ENCODE measurements at regions not wholly inside any gene's neighbourhood (a gene's known extent, or its start where the extent isn't known, plus 50 kb on each side); places are given as distances from the start of the nearest gene placed in this dataset.

- H3K9me3 ChIP-seq (ENCODE audit: control insufficient read depth in 5 of 5, low read length in 5 of 5): peaks cover 0 to 2% (median 0%) of the 10 kb centered on the region in 5 donors
- H3K27ac ChIP-seq (ENCODE audit: low read depth, low read length): no peak overlapping the region
- H3K27me3 ChIP-seq (ENCODE audit: control insufficient read depth in 5 of 5, insufficient read depth in 4 of 5, low read length in 5 of 5): peaks cover 0 to 4% (median 0%) of the 10 kb centered on the region in 5 donors
- H3K36me3 ChIP-seq (ENCODE audit: control insufficient read depth in 5 of 5, insufficient read depth in 5 of 5, low read length in 5 of 5): no peaks in the 10 kb centered on the region
- no peak overlapping the region for H3K9ac ChIP-seq (ENCODE audit: low read length in 5 of 5)
- no peak overlapping the region for H3K4me3 ChIP-seq (ENCODE audit: low read depth in 1 of 5, low read length in 5 of 5)
- no peaks in the 10 kb centered on the region for H3K4me1 ChIP-seq (ENCODE audit: control insufficient read depth in 5 of 5, insufficient read depth in 5 of 5, low read length in 5 of 5)
Measured at GRCh38 chr14:105850853-105851581, 324.6 kb downstream of the TMEM121 start.

GRCh38 chr14:105851716-105852377, 325.5 kb downstream of the TMEM121 start:
- Histone ChIP-seq H3K27me3 (ENCODE audit: control insufficient read depth in 5 of 5, insufficient read depth in 4 of 5, low read length in 5 of 5) (peaks cover 0 to 4% (median 0%) of the 10 kb centered on the region in 5 donors), H3K9me3 (ENCODE audit: control insufficient read depth in 5 of 5, low read length in 5 of 5) (peaks cover 0 to 2% (median 0%) of the 10 kb centered on the region in 5 donors), H3K4me3 (ENCODE audit: low read depth in 1 of 5, low read length in 5 of 5) (no peak overlapping the region), H3K27ac (ENCODE audit: low read depth, low read length) (no peak overlapping the region), H3K4me1 (ENCODE audit: control insufficient read depth in 5 of 5, insufficient read depth in 5 of 5, low read length in 5 of 5) (no peaks in the 10 kb centered on the region), H3K9ac (ENCODE audit: low read length in 5 of 5) (no peak overlapping the region), H3K36me3 (ENCODE audit: control insufficient read depth in 5 of 5, insufficient read depth in 5 of 5, low read length in 5 of 5) (no peaks in the 10 kb centered on the region)

DNA sequence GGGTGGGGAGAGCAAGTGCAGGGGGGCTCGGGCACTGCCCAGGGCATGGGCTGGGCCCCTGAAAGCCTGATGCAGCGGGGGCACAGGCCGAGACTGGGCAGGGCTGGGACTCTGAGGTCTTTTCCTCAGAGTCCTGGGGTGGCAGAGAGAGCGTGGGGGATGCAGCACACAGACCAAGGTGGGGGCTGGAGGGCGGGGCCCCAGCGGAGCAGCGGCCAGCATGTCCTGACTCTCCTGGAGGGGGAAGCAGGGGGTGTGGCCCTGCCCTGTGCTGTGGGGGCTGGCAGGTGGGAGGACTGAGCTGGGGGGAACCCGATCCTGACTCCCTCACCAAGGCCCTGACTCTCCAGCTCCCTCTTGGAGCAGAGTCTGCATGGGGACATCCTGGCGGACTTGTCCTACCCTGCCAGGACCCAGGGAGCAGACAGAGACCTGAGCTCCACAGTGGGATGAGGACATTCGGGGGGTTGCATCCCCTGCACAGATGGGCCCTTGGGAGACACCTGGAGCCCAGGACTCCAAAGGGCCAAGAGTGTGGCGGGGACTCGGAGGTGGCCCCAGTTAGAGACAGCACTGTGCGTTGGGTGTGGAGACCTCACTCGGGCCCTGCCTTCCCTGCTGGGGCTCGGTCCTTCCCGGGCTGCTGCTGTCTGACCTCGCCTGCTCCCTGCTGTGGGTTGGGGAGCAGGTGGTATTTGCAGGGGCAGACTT, 326.1 kb downstream of the TMEM121 start:
- H3K4me3 ChIP-seq (ENCODE audit: low read depth in 1 of 5, low read length in 5 of 5): no peak overlapping the region
- no peak overlapping the region for H3K9ac ChIP-seq (ENCODE audit: low read length in 5 of 5)
- H3K27ac ChIP-seq (ENCODE audit: low read depth, low read length): no peak overlapping the region
- no peaks in the 10 kb centered on the region for H3K36me3 ChIP-seq (ENCODE audit: control insufficient read depth in 5 of 5, insufficient read depth in 5 of 5, low read length in 5 of 5)
- peaks cover 0 to 2% (median 0%) of the 10 kb centered on the region in 5 donors for H3K9me3 ChIP-seq (ENCODE audit: control insufficient read depth in 5 of 5, low read length in 5 of 5)
- no peaks in the 10 kb centered on the region for H3K4me1 ChIP-seq (ENCODE audit: control insufficient read depth in 5 of 5, insufficient read depth in 5 of 5, low read length in 5 of 5)
- H3K27me3 ChIP-seq (ENCODE audit: control insufficient read depth in 5 of 5, insufficient read depth in 4 of 5, low read length in 5 of 5): peaks cover 0 to 4% (median 0%) of the 10 kb centered on the region in 5 donors

DNA sequence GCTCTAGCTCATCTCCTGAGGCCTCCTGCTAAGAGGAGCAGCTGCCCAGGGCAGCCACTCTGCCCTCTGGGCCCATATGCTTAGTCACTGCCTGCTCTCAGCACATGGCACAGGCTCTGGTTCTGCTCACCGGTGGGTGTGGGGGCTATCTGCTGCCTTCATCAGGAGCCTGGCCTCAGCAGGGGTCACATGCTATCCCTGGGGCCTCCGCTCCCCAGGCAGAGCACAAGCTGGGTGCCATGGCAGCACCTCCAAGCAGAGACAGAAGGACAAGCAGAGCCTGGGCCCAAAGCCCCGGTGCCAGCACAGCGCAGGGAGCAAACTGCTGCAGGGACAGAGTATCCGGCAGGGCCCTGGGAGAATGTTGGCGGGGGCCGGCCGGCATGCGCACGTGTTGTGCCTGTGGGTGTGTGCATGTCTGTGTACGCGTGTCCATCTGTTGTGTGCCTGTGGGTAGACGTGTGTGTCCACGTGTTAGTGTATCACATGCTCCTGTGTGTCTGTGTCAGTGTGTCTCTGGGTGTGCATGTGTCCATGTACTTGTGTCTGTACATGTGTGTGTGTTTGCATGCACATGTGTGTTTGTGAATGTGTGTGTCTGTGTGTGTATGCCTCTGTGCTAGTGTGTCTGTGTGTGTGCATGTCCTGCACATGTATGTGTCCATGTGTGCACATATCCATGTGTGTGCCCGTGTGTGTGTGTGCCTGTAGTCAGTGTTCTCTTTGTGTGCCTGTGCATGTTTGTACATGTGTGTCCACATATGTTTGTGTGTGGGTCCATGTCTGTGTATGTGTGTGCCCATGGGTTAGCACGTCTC, 326.9 kb downstream of the TMEM121 start:
- no peaks in the 10 kb centered on the region for H3K36me3 ChIP-seq (ENCODE audit: control insufficient read depth in 5 of 5, insufficient read depth in 5 of 5, low read length in 5 of 5)
- H3K4me3 ChIP-seq (ENCODE audit: low read depth in 1 of 5, low read length in 5 of 5): no peak overlapping the region
- peaks cover 0 to 2% (median 0%) of the 10 kb centered on the region in 5 donors for H3K9me3 ChIP-seq (ENCODE audit: control insufficient read depth in 5 of 5, low read length in 5 of 5)
- no peak overlapping the region for H3K27ac ChIP-seq (ENCODE audit: low read depth, low read length)
- H3K9ac ChIP-seq (ENCODE audit: low read length in 5 of 5): no peak overlapping the region
- no peaks in the 10 kb centered on the region for H3K4me1 ChIP-seq (ENCODE audit: control insufficient read depth in 5 of 5, insufficient read depth in 5 of 5, low read length in 5 of 5)
- H3K27me3 ChIP-seq (ENCODE audit: control insufficient read depth in 5 of 5, insufficient read depth in 4 of 5, low read length in 5 of 5): peaks cover 0 to 4% (median 0%) of the 10 kb centered on the region in 5 donors

DNA sequence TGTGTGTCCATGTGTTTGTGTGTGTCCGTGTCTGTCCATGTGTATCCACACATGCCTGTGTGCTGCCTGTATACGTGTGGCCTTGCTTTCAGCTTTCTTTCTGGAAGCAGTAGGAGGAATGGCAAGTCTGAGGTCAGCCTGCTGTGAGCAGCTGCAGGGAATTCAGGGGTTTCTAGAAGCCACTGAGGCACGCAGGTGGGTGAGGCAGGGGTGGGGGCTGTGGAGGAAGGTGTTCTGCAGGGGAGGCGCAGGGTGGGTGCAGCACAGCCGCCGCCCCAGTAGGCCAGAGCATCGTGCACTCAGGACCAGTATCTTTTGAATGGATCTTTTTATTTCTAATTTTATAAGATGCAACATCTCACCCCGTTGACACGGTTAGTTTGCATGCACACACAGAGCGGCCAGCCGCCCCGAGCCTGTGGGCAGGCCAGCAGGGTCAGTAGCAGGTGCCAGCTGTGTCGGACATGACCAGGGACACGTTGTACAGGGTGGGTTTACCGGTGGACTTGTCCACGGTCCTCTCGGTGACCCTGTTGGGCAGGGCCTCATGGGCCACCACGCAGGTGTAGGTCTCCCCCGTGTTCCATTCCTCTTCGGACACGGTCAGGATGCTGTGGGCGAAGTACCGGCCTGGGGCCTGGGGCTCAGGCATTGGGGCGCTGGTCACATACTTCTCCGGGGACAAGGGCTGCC, 327.7 kb downstream of the TMEM121 start:
- H3K27me3 ChIP-seq (ENCODE audit: control insufficient read depth in 5 of 5, insufficient read depth in 4 of 5, low read length in 5 of 5): peaks cover 0 to 4% (median 0%) of the 10 kb centered on the region in 5 donors
- H3K9me3 ChIP-seq (ENCODE audit: control insufficient read depth in 5 of 5, low read length in 5 of 5): no peaks in the 10 kb centered on the region
- H3K36me3 ChIP-seq (ENCODE audit: control insufficient read depth in 5 of 5, insufficient read depth in 5 of 5, low read length in 5 of 5): no peaks in the 10 kb centered on the region
- no peaks in the 10 kb centered on the region for H3K4me1 ChIP-seq (ENCODE audit: control insufficient read depth in 5 of 5, insufficient read depth in 5 of 5, low read length in 5 of 5)
- H3K9ac ChIP-seq (ENCODE audit: low read length in 5 of 5): no peak overlapping the region
- no peak overlapping the region for H3K27ac ChIP-seq (ENCODE audit: low read depth, low read length)
- H3K4me3 ChIP-seq (ENCODE audit: low read depth in 1 of 5, low read length in 5 of 5): no peak overlapping the region

- peaks cover 0 to 4% (median 0%) of the 10 kb centered on the region in 5 donors for H3K27me3 ChIP-seq (ENCODE audit: control insufficient read depth in 5 of 5, insufficient read depth in 4 of 5, low read length in 5 of 5)
- H3K27ac ChIP-seq (ENCODE audit: low read depth, low read length): no peak overlapping the region
- H3K36me3 ChIP-seq (ENCODE audit: control insufficient read depth in 5 of 5, insufficient read depth in 5 of 5, low read length in 5 of 5): no peaks in the 10 kb centered on the region
- H3K9me3 ChIP-seq (ENCODE audit: control insufficient read depth in 5 of 5, low read length in 5 of 5): no peaks in the 10 kb centered on the region
- H3K9ac ChIP-seq (ENCODE audit: low read length in 5 of 5): no peak overlapping the region
- no peaks in the 10 kb centered on the region for H3K4me1 ChIP-seq (ENCODE audit: control insufficient read depth in 5 of 5, insufficient read depth in 5 of 5, low read length in 5 of 5)
- no peak overlapping the region for H3K4me3 ChIP-seq (ENCODE audit: low read depth in 1 of 5, low read length in 5 of 5)
Measured at GRCh38 chr14:105854600-105855245, 328.3 kb downstream of the TMEM121 start.

- no peak overlapping the region for H3K9ac ChIP-seq (ENCODE audit: low read length in 5 of 5)
- no peaks in the 10 kb centered on the region for H3K9me3 ChIP-seq (ENCODE audit: control insufficient read depth in 5 of 5, low read length in 5 of 5)
- H3K4me1 ChIP-seq (ENCODE audit: control insufficient read depth in 5 of 5, insufficient read depth in 5 of 5, low read length in 5 of 5): no peaks in the 10 kb centered on the region
- no peak overlapping the region for H3K4me3 ChIP-seq (ENCODE audit: low read depth in 1 of 5, low read length in 5 of 5)
- H3K27me3 ChIP-seq (ENCODE audit: control insufficient read depth in 5 of 5, insufficient read depth in 4 of 5, low read length in 5 of 5): peaks cover 0 to 4% (median 0%) of the 10 kb centered on the region in 5 donors
- H3K36me3 ChIP-seq (ENCODE audit: control insufficient read depth in 5 of 5, insufficient read depth in 5 of 5, low read length in 5 of 5): no peaks in the 10 kb centered on the region
- H3K27ac ChIP-seq (ENCODE audit: low read depth, low read length): no peak overlapping the region
Measured at GRCh38 chr14:105855246-105855892, 329.0 kb downstream of the TMEM121 start.

DNA sequence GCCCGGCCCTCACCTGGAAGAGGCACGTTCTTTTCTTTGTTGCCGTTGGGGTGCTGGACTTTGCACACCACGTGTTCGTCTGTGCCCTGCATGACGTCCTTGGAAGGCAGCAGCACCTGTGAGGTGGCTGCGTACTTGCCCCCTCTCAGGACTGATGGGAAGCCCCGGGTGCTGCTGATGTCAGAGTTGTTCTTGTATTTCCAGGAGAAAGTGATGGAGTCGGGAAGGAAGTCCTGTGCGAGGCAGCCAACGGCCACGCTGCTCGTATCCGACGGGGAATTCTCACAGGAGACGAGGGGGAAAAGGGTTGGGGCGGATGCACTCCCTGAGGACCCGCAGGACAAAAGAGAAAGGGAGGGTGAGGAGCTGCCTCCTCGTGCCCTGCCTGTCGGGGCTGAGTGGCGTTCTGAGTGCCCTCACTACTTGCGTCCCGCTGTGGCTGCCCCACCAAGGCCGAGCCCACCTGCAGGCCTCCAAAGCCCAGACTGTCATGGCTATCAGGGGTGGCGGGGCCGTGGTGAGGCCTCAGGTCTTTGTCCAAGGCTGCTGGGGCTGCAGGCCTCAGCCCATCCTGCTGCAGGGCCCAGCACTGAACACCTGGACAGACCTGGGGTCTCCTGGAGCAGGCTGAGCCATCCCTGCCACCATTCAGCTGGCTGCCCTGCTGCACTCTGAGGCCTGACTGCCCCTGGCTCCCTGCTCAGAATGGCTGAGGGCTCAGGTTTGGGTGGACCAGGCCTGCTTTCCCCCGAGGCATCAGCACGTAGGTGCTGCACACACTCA, 329.7 kb downstream of the TMEM121 start:
- Histone ChIP-seq H3K36me3 (ENCODE audit: control insufficient read depth in 5 of 5, insufficient read depth in 5 of 5, low read length in 5 of 5) (no peaks in the 10 kb centered on the region), H3K27ac (ENCODE audit: low read depth, low read length) (no peak overlapping the region), H3K4me3 (ENCODE audit: low read depth in 1 of 5, low read length in 5 of 5) (no peak overlapping the region), H3K27me3 (ENCODE audit: control insufficient read depth in 5 of 5, insufficient read depth in 4 of 5, low read length in 5 of 5) (peaks cover 0 to 5% (median 0%) of the 10 kb centered on the region in 5 donors), H3K4me1 (ENCODE audit: control insufficient read depth in 5 of 5, insufficient read depth in 5 of 5, low read length in 5 of 5) (no peaks in the 10 kb centered on the region), H3K9ac (ENCODE audit: low read length in 5 of 5) (no peak overlapping the region), H3K9me3 (ENCODE audit: control insufficient read depth in 5 of 5, low read length in 5 of 5) (no peaks in the 10 kb centered on the region)
